HCT116 (cell line): ENCODE measurements at regions not wholly inside any gene's neighbourhood (a gene's known extent, or its start where the extent isn't known, plus 50 kb on each side); places are given as distances from the start of the nearest gene placed in this dataset.

Source experiments
- ATAC-seq: fragments of 200-7000 bp; cut with Tn5 transposase; 2 replicates; pipeline ENCODE4 v1.9.1; 2020; ENCODE audit warnings: mild to moderate bottlenecking, moderate library complexity
- BruUV-seq: library from RNA; stranded (reverse); fragments of 400-500 nt; replicated peaks from 2 replicates; lab custom pipeline; 2021; lab: Mats Ljungman, UMichigan
- CTCF ChIA-PET: fragments of 300-600 bp; sonication (Branson Sonifier 250); formaldehyde crosslinking; loops from one replicate; lab custom pipeline; 2021; ENCODE audit warnings: antibody characterized with exemption; lab: Charles Lee
- POLR2A ChIA-PET: fragments of 300-600, 350-600 bp; sonication (Branson Sonifier 250); formaldehyde crosslinking; loops from one replicate; lab custom pipeline; 2021; ENCODE audit warnings: antibody characterized with exemption; lab: Charles Lee
- RAD21 ChIA-PET, 2 experiments: fragments of 300-600 bp; sonication (Branson Sonifier 250); formaldehyde crosslinking; loops; one replicate each; lab custom pipeline; 2023; ENCODE audit warnings: low total read pairs in 2 of 2; ENCODE audit not compliant: uncharacterized antibody in 2 of 2, unreplicated experiment in 2 of 2, low non-redundant PET in 1 of 2; lab: Charles Lee
- DNase-seq: peaks from one replicate; pipeline ENCODE4 v3.0.0-alpha.2; 2010; ENCODE audit warnings: low read depth, low spot score
- H2AFZ ChIP-seq: fragments of 200-600 bp; shearing (Covaris generic), sonication (generic); 2 replicates; pipeline ENCODE4 v1.6.1; 2017; ENCODE audit warnings: low read depth, mixed run types, mixed read lengths, antibody characterized with exemption, low read length; ENCODE audit not compliant: poor library complexity, severe bottlenecking
- H3K27ac ChIP-seq: 2 replicates; pipeline ENCODE4 v1.5.1; 2012; ENCODE audit warnings: low read depth, low read length
- H3K27me3 ChIP-seq: fragments of 200-600 bp; sonication (generic); 2 replicates; pipeline ENCODE4 v1.6.1; 2016; ENCODE audit warnings: mixed run types, low read length, mixed read lengths; ENCODE audit not compliant: insufficient read depth
- H3K36me3 ChIP-seq, 2 experiments: fragments of 200-500 bp in 1 of 2; fragments of 200-600 bp in 1 of 2; sonication (Bioruptor generic) in 1 of 2; sonication (generic) in 1 of 2; 2 replicates each; pipeline versions ENCODE4 v1.5.1 to v1.6.1; 2014 to 2016; ENCODE audit warnings: low read length in 2 of 2, inconsistent platforms in 1 of 2, mixed read lengths in 1 of 2, mixed run types in 1 of 2; ENCODE audit not compliant: insufficient read depth in 2 of 2, control insufficient read depth in 1 of 2
- H3K4me1 ChIP-seq, 2 experiments: fragments of 200-600 bp in 1 of 2; sonication (generic) in 1 of 2; 2 replicates each; pipeline versions ENCODE4 v1.5.1 to v1.6.1; 2012 to 2017; ENCODE audit warnings: low read length in 2 of 2, inconsistent platforms in 1 of 2, mild to moderate bottlenecking in 1 of 2, mixed read lengths in 1 of 2, mixed run types in 1 of 2, moderate library complexity in 1 of 2; ENCODE audit not compliant: insufficient read depth in 2 of 2, control insufficient read depth in 1 of 2
- H3K4me2 ChIP-seq: fragments of 200-600 bp; sonication (generic); 2 replicates; pipeline ENCODE4 v1.6.1; 2017; ENCODE audit warnings: mixed run types, low read length, mixed read lengths
- H3K4me3 ChIP-seq, 2 experiments: fragments of 200-600 bp in 1 of 2; sonication (generic) in 1 of 2; replicated peaks in 1 of 2; 2 replicates each; pipeline ENCODE4 v1.5.1; 2011 to 2016; ENCODE audit warnings: low read length in 2 of 2, control low read depth in 1 of 2, low read depth in 1 of 2, mild to moderate bottlenecking in 1 of 2, mixed read lengths in 1 of 2, mixed run types in 1 of 2
- H3K79me2 ChIP-seq: fragments of 200-600 bp; sonication (generic); 2 replicates; pipeline ENCODE4 v1.6.1; 2017; ENCODE audit warnings: mild to moderate bottlenecking, mixed run types, low read length, moderate library complexity, mixed read lengths; ENCODE audit not compliant: insufficient read depth
- H3K9ac ChIP-seq: fragments of 200-600 bp; sonication (generic); 2 replicates; pipeline ENCODE4 v1.6.1; 2016; ENCODE audit warnings: low read length, mixed read lengths
- H3K9me2 ChIP-seq: fragments of 200-600 bp; sonication (generic), shearing (Covaris generic); 2 replicates; pipeline ENCODE4 v1.6.1; 2017; ENCODE audit warnings: mixed run types, mild to moderate bottlenecking, moderate library complexity; ENCODE audit not compliant: insufficient read depth
- H3K9me3 ChIP-seq, 2 experiments: fragments of 200-500 bp in 1 of 2; fragments of 200-600 bp in 1 of 2; sonication (Bioruptor generic) in 1 of 2; sonication (generic) in 1 of 2; 2 replicates each; pipeline ENCODE4 v1.6.1; 2014 to 2017; ENCODE audit warnings: low read length in 2 of 2, mixed read lengths in 2 of 2, inconsistent platforms in 1 of 2, low read depth in 1 of 2, mild to moderate bottlenecking in 1 of 2, mixed run types in 1 of 2, moderate library complexity in 1 of 2; ENCODE audit not compliant: control insufficient read depth in 1 of 2, insufficient read depth in 1 of 2
- H4K20me1 ChIP-seq: fragments of 200-600 bp; sonication (generic), shearing (Covaris generic); 2 replicates; pipeline ENCODE4 v1.6.1; 2017; ENCODE audit warnings: mixed run types, mild to moderate bottlenecking, moderate library complexity; ENCODE audit not compliant: insufficient read depth
- CBX3 ChIP-seq: IDR thresholded peaks from 2 replicates; pipeline ENCODE4 v1.6.1; 2012; ENCODE audit warnings: low read depth
- EGR1 ChIP-seq: IDR thresholded peaks from 2 replicates; pipeline ENCODE4 v1.6.1; 2012; ENCODE audit warnings: low read depth
- ELF1 ChIP-seq: IDR thresholded peaks from 2 replicates; pipeline ENCODE4 v1.6.1; 2012; ENCODE audit warnings: low read depth, borderline replicate concordance
- EZH2phosphoT487 ChIP-seq: fragments of 200-600 bp; IDR thresholded peaks from 2 replicates; pipeline ENCODE4 v1.6.1; 2018; ENCODE audit warnings: antibody characterized with exemption, borderline replicate concordance
- FOSL1 ChIP-seq: IDR thresholded peaks from 2 replicates; pipeline ENCODE4 v1.6.1; 2012; ENCODE audit warnings: low read depth
- POLR2AphosphoS5 ChIP-seq: IDR thresholded peaks from 2 replicates; pipeline ENCODE4 v1.6.1; 2011; ENCODE audit warnings: mild to moderate bottlenecking, low read depth, low read length, moderate library complexity
- RAD21 ChIP-seq: IDR thresholded peaks from 2 replicates; pipeline ENCODE4 v1.6.1; 2012; ENCODE audit warnings: low read depth, mild to moderate bottlenecking
- SRF ChIP-seq: IDR thresholded peaks from 2 replicates; pipeline ENCODE4 v1.6.1; 2012; ENCODE audit warnings: low read depth
- TCF7L2 ChIP-seq: IDR thresholded peaks from 2 replicates; pipeline ENCODE4 v1.7.0; 2011; ENCODE audit warnings: borderline replicate concordance, inconsistent platforms; ENCODE audit not compliant: insufficient read depth, insufficient read length; ENCODE audit errors: extremely low read depth
- YY1 ChIP-seq: IDR thresholded peaks from 2 replicates; pipeline ENCODE4 v1.6.1; 2011; ENCODE audit warnings: low read length, low read depth, moderate library complexity, mild to moderate bottlenecking; ENCODE audit not compliant: insufficient replicate concordance; ENCODE audit errors: extremely low read depth
- ZFX ChIP-seq: fragments of 450-650 bp; IDR thresholded peaks from 2 replicates; pipeline ENCODE4 v1.6.1; 2017
- intact Hi-C: fragments of 100-400 bp; cut with micrococcal nuclease; formaldehyde crosslinking; loops from 2 replicates; pipeline ENCODE4 v1.10.0; 2022

DNA sequence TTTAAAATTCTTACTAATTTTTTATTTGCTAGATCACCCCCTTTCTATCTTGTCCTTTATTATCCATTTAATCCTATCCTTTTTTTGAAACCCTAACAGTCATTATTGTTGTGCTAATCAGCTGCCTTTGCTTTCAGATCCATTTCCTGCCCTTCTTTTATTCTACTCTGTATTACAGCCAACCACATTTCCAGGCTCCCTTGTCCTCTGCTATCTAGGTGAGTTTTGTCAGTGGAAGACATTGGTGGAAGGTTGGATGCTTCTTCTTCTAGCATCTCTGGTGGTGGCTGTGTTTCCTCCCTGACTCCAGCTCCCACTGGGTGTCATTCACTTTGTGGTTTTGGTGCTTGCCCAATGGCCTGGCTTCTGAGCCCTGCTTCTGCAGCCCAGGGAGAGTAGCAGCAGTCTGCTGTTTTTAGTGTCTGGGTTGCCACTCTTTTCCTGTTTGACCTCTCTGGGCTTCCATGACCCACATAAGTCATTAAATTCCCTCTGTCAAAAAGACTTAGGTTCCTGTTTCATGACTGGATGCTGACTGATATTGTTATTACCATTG is 225.2 kb upstream of the PGRMC2 start:
- Histone ChIP-seq H4K20me1 (no peaks in the 10 kb centered on the region), H3K4me3 (no peak overlapping the region), H3K4me2 (no peak overlapping the region), H3K36me3 (no peaks in the 10 kb centered on the region), H3K27ac (no peak overlapping the region), H2AFZ (no peak overlapping the region), H3K27me3 (no peaks in the 10 kb centered on the region), H3K9ac (no peak overlapping the region), H3K9me2 (no peaks in the 10 kb centered on the region), H3K9me3 (no peaks in the 10 kb centered on the region), H3K4me1 (peaks cover 9 to 11% of the 10 kb centered on the region in 2 experiments), H3K79me2 (no peaks in the 10 kb centered on the region)
- ChIA-PET CTCF (no interaction called here), RAD21 (no interaction called here), POLR2A (no interaction called here)
- intact Hi-C loops: no loop called here
- no TSS peak for BruUV-seq
- no peak for DNase-seq
- TF ChIP-seq EGR1 (no peak), CBX3 (no peak), FOSL1 (no peak), EZH2phosphoT487 (no peak)
- TF ChIP-seq, all 23 proteins: peak for 0
- no peak for ATAC-seq

DNA sequence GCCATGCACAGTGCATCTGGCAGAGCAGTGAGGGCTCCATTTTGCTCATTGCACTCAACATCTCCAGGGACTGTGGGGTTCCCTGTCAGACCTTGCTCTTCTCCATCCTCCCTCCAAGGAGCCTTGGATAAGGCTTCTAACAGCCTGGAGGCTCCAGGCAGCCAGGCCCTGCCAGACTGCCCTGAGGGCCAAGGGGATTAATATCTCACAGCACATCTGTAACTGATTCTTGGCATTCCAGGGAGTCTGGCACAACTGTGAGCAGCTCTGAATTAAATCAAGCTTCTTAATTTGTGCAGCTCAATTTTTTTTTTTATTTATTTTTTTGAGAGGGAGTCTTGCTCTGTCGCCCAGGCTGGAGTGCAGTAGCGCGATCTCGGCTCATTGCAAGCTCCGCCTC is 224.5 kb upstream of the PGRMC2 start:
- no peak for DNase-seq
- no peak overlapping the region for H3K4me3 ChIP-seq
- no peak for ATAC-seq
- no peak overlapping the region for H3K27ac ChIP-seq
- intact Hi-C loops: no loop called here
- H3K27me3 ChIP-seq: no peaks in the 10 kb centered on the region
- POLR2A ChIA-PET: no interaction called here
- peaks cover 2 to 4% of the 10 kb centered on the region in 2 experiments for H3K4me1 ChIP-seq
- no peaks in the 10 kb centered on the region for H3K9me3 ChIP-seq
- TF ChIP-seq EZH2phosphoT487 (no peak), POLR2AphosphoS5 (no peak), CBX3 (no peak), EGR1 (no peak), ZFX (no peak), SRF (no peak), TCF7L2 (no peak), ELF1 (no peak), FOSL1 (no peak), YY1 (no peak), RAD21 (no peak)
- TF ChIP-seq, all 23 proteins: peak for 0
- no TSS peak for BruUV-seq
- H4K20me1 ChIP-seq: no peaks in the 10 kb centered on the region
- no peaks in the 10 kb centered on the region for H3K79me2 ChIP-seq
- no peak overlapping the region for H3K9ac ChIP-seq
- no peak overlapping the region for H3K4me2 ChIP-seq
- no peaks in the 10 kb centered on the region for H3K9me2 ChIP-seq
- CTCF ChIA-PET: no interaction called here
- H2AFZ ChIP-seq: no peak overlapping the region
- RAD21 ChIA-PET: no interaction called here
- no peaks in the 10 kb centered on the region for H3K36me3 ChIP-seq
